ENCODE measurements at regions not wholly inside any gene's neighbourhood (a gene's known extent, or its start where the extent isn't known, plus 50 kb on each side); places are given as distances from the start of the nearest gene placed in this dataset.
"Not testable (repeated sequence)": the region's sequence is repeated elsewhere in the genome, so short reads cannot be mapped to it uniquely, and the experiment has no call there.

- TF ChIP-seq CREB1 (IDR thresholded peaks at IDR 0.05) (no peak), CREB1 (CRISPR knock-in tag; IDR thresholded peaks at IDR 0.05) (no peak), ZNF449 (CRISPR knock-in tag; IDR thresholded peaks at IDR 0.05) (no peak), E2F1 (CRISPR knock-in tag; IDR thresholded peaks at IDR 0.05) (no peak), RB1 (IDR thresholded peaks at IDR 0.05; ENCODE audit: low read depth) (no peak)
These were observed 202.3 kb downstream of the PARM1 start (continued) for GRCh38 chr4:75135068-75135825.

- H3K36me3 ChIP-seq (ENCODE audit: control insufficient read depth, insufficient read depth, low read length); H4K20me1 ChIP-seq (replicated peaks; ENCODE audit: control insufficient read depth, insufficient read depth, low read length); CTCF ChIA-PET (ENCODE audit: low intra/inter-chr PET ratio); ATAC-seq; H3K4me1 ChIP-seq (replicated peaks in 1 of 2; ENCODE audit: control insufficient read depth in 2 of 2, insufficient read depth in 2 of 2, low read length in 2 of 2); H2AFZ ChIP-seq (ENCODE audit: low read depth, low read length); H3K79me2 ChIP-seq (ENCODE audit: control insufficient read depth, insufficient read depth, low read length); H3K4me3 ChIP-seq; POLR2A ChIA-PET; in situ Hi-C loops (cut with MboI); H3K27ac ChIP-seq (ENCODE audit: extremely low read depth, low read depth, low read length); H3K9ac ChIP-seq (ENCODE audit: insufficient read depth in 1 of 2, low read depth in 2 of 2, low read length in 2 of 2); H3K27me3 ChIP-seq (ENCODE audit: control insufficient read depth in 2 of 2, insufficient read depth in 2 of 2, low read length in 2 of 2); H3K4me2 ChIP-seq (ENCODE audit: insufficient read depth, low read length); BruUV-seq (replicated peaks); H3K9me3 ChIP-seq (replicated peaks; ENCODE audit: control insufficient read depth, insufficient read depth, low read depth, low read length); H3K9me1 ChIP-seq (ENCODE audit: control insufficient read depth, insufficient read depth, low read length); intact Hi-C loops (cut with micrococcal nuclease); DNase-seq (ENCODE audit: extremely low read depth in 1 of 4, low spot score in 3 of 4); FAIRE-seq: not testable (repeated sequence)
- no CpG with 5 or more reads among the region's 21 CpGs for WGBS (ENCODE audit: insufficient coverage, low coverage, missing lambda C conversion rate)
These were observed 194.0 kb downstream of the PARM1 start for GRCh38 chr4:75126870-75127269.
